AML-193 (cell line): ENCODE measurements at regions not wholly inside any gene's neighbourhood (a gene's known extent, or its start where the extent isn't known, plus 50 kb on each side); places are given as distances from the start of the nearest gene placed in this dataset.

Source experiments
- DNase-seq, 2 experiments: peaks; one replicate each; lab custom pipeline; 2025; lab: John Stamatoyannopoulos, UW

GRCh38 chr4:37737466-37737865 is 51.3 kb upstream of the RELL1 start:
- no peak for DNase-seq
